ENCODE measurements at regions not wholly inside any gene's neighbourhood (a gene's known extent, or its start where the extent isn't known, plus 50 kb on each side); places are given as distances from the start of the nearest gene placed in this dataset.
"Not testable (repeated sequence)": the region's sequence is repeated elsewhere in the genome, so short reads cannot be mapped to it uniquely, and the experiment has no call there.

- BruUV-seq (replicated peaks), result no TSS peak
- H3K4me1 ChIP-seq (ENCODE audit: control insufficient read depth, extremely low read depth, insufficient read depth, low read length), result no peaks in the 10 kb centered on the region
- TF ChIP-seq JUN (IDR thresholded peaks at IDR 0.05; ENCODE audit: borderline replicate concordance, insufficient read depth, insufficient read length, low read depth) (no peak), GATA2 (IDR thresholded peaks at IDR 0.05; ENCODE audit: insufficient read depth, insufficient read length, low read depth, low read length) (no peak), MYC (IDR thresholded peaks at IDR 0.05; ENCODE audit: low read depth, low read length) (no peak), POLR2AphosphoS5 (IDR thresholded peaks at IDR 0.05; ENCODE audit: insufficient read depth, low read depth, low read length) (no peak), POLR2A (IDR thresholded peaks at IDR 0.05; ENCODE audit: low read depth, low read length) (no peak), EZH2 (IDR thresholded peaks at IDR 0.05; ENCODE audit: borderline replicate concordance, low read depth, low read length, severe bottlenecking) (no peak), FOS (IDR thresholded peaks at IDR 0.05; ENCODE audit: borderline replicate concordance, insufficient read depth, low read length) (no peak)
- TF ChIP-seq, protein P1, sequence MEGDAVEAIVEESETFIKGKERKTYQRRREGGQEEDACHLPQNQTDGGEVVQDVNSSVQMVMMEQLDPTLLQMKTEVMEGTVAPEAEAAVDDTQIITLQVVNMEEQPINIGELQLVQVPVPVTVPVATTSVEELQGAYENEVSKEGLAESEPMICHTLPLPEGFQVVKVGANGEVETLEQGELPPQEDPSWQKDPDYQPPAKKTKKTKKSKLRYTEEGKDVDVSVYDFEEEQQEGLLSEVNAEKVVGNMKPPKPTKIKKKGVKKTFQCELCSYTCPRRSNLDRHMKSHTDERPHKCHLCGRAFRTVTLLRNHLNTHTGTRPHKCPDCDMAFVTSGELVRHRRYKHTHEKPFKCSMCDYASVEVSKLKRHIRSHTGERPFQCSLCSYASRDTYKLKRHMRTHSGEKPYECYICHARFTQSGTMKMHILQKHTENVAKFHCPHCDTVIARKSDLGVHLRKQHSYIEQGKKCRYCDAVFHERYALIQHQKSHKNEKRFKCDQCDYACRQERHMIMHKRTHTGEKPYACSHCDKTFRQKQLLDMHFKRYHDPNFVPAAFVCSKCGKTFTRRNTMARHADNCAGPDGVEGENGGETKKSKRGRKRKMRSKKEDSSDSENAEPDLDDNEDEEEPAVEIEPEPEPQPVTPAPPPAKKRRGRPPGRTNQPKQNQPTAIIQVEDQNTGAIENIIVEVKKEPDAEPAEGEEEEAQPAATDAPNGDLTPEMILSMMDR (IDR thresholded peaks at IDR 0.05; ENCODE audit: extremely low read depth in 1 of 2, insufficient read depth in 1 of 2, low read depth in 1 of 2, low read length in 2 of 2), result no peak
- TF ChIP-seq, protein P2, sequence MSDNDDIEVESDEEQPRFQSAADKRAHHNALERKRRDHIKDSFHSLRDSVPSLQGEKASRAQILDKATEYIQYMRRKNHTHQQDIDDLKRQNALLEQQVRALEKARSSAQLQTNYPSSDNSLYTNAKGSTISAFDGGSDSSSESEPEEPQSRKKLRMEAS (IDR thresholded peaks at IDR 0.05; ENCODE audit: insufficient read depth, insufficient read length), result no peak
- no peaks in the 10 kb centered on the region for H3K27me3 ChIP-seq (ENCODE audit: control insufficient read depth in 2 of 2, insufficient read depth in 2 of 2, low read length in 2 of 2)
- H3K79me2 ChIP-seq (ENCODE audit: control insufficient read depth, insufficient read depth, low read length), result no peaks in the 10 kb centered on the region
- H4K20me1 ChIP-seq (replicated peaks; ENCODE audit: control insufficient read depth, extremely low read depth, insufficient read depth, low read length), result no peaks in the 10 kb centered on the region
- no peak overlapping the region for H3K4me3 ChIP-seq (replicated peaks in 1 of 3; ENCODE audit: insufficient read depth in 1 of 3, low read depth in 1 of 3, low read length in 3 of 3)
- DNase-seq (ENCODE audit: low read depth, low spot score) (no peak), FAIRE-seq (no peak)
- no peak overlapping the region for H3K9ac ChIP-seq (replicated peaks; ENCODE audit: extremely low read depth, insufficient read depth, low read length)
- H3K9me1 ChIP-seq (replicated peaks; ENCODE audit: control insufficient read depth, extremely low read depth, insufficient read depth, low read length), result no peaks in the 10 kb centered on the region
- no peak overlapping the region for H3K4me2 ChIP-seq (ENCODE audit: insufficient read depth, low read length)
- H3K36me3 ChIP-seq (ENCODE audit: control insufficient read depth in 2 of 2, extremely low read depth in 1 of 2, insufficient read depth in 2 of 2, low read length in 2 of 2), result no peaks in the 10 kb centered on the region
- H3K9me3 ChIP-seq (replicated peaks; ENCODE audit: control insufficient read depth, insufficient read depth, low read length), result no peaks in the 10 kb centered on the region
- dilution Hi-C loops (cut with MboI; ENCODE audit: extremely low pct_ligation_motif_present, low sequenced_read_pairs) (no loop called here), intact Hi-C loops (cut with micrococcal nuclease) (no loop called here)
- ChIA-PET CTCF (interaction anchor here (1.1 to 3.0 kb wide), 2 partner anchors 226 to 247 kb away, joined by 3 to 13 read pairs; no protein-coding TSS in a partner anchor), POLR2A (no interaction called here)
- H3K27ac ChIP-seq (ENCODE audit: insufficient read depth, low read depth, low read length), result no peak overlapping the region
- no peak overlapping the region for H2AFZ ChIP-seq (ENCODE audit: low read depth, low read length)
These were observed 177.3 kb upstream of the STK26 start for GRCh38 chrX:131845771-131846170.

- H3K4me1 ChIP-seq (ENCODE audit: control insufficient read depth, extremely low read depth, insufficient read depth, low read length); H4K20me1 ChIP-seq (replicated peaks; ENCODE audit: control insufficient read depth, extremely low read depth, insufficient read depth, low read length); DNase-seq (ENCODE audit: low read depth, low spot score); FAIRE-seq; intact Hi-C loops (cut with micrococcal nuclease); H3K36me3 ChIP-seq (ENCODE audit: control insufficient read depth in 2 of 2, extremely low read depth in 1 of 2, insufficient read depth in 2 of 2, low read length in 2 of 2); dilution Hi-C loops (cut with MboI; ENCODE audit: extremely low pct_ligation_motif_present, low sequenced_read_pairs); POLR2A ChIA-PET; H3K79me2 ChIP-seq (ENCODE audit: control insufficient read depth, insufficient read depth, low read length); H3K9me1 ChIP-seq (replicated peaks; ENCODE audit: control insufficient read depth, extremely low read depth, insufficient read depth, low read length); H3K27me3 ChIP-seq (ENCODE audit: control insufficient read depth in 2 of 2, insufficient read depth in 2 of 2, low read length in 2 of 2); H3K9me3 ChIP-seq (replicated peaks; ENCODE audit: control insufficient read depth, insufficient read depth, low read length); H3K27ac ChIP-seq (ENCODE audit: insufficient read depth, low read depth, low read length); H3K4me3 ChIP-seq (replicated peaks in 1 of 3; ENCODE audit: insufficient read depth in 1 of 3, low read depth in 1 of 3, low read length in 3 of 3); H3K9ac ChIP-seq (replicated peaks; ENCODE audit: extremely low read depth, insufficient read depth, low read length); H3K4me2 ChIP-seq (ENCODE audit: insufficient read depth, low read length); BruUV-seq (replicated peaks); H2AFZ ChIP-seq (ENCODE audit: low read depth, low read length); CTCF ChIA-PET: not testable (repeated sequence)
These were observed 172.1 kb upstream of the STK26 start for GRCh38 chrX:131850964-131851363.

Measured in endothelial cell of umbilical vein (primary cell).